ENCODE measurements at regions not wholly inside any gene's neighbourhood (a gene's known extent, or its start where the extent isn't known, plus 50 kb on each side); places are given as distances from the start of the nearest gene placed in this dataset.

- TF ChIP-seq CTCF (conservative IDR thresholded peaks at IDR 0.05 in 1 of 2, IDR thresholded peaks at IDR 0.05 in 1 of 2; ENCODE audit: extremely low read depth in 1 of 2, insufficient read depth in 1 of 2, low read depth in 1 of 2, low read length in 2 of 2) (no peak), EZH2 (IDR thresholded peaks at IDR 0.05; ENCODE audit: borderline replicate concordance, low read length) (no peak)
Measured at GRCh38 chr11:33545931-33546330, 154.7 kb downstream of the C11orf91 start.

All from mammary epithelial cell (primary cell).